ENCODE measurements at regions not wholly inside any gene's neighbourhood (a gene's known extent, or its start where the extent isn't known, plus 50 kb on each side); places are given as distances from the start of the nearest gene placed in this dataset.

DNA sequence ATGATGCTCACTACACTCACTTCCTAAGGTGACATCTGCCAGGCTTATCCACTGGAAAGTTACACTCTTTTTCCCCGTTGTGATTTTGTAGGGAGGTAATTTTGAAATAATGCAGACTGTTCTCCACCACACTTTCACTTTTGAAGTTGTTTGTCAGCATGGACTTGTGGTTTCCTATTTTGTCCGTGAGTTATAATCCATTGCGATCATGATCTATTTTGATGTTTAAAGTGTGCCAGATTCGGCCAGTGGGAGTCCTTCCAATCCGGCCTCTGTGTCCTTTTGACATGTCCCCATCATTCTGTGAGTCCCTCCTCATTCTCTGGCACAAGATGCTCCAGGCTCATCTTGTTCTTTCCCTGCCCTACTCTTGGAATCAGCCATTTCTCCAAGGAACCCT is 211.3 kb upstream of the KLF4 start:
- Histone ChIP-seq H3K9me3 (no peaks in the 10 kb centered on the region), H3K4me1 (peaks cover 0 to 15% (median 0%) of the 10 kb centered on the region in 4 donors), H3K4me3 (no peak overlapping the region), H3K36me3 (no peaks in the 10 kb centered on the region), H3K27ac (no peak overlapping the region), H3K27me3 (no peaks in the 10 kb centered on the region)
- DNase-seq = no peak
- 34 to 56% (median 51%) methylated on average over 5 of the region's 5 CpGs for WGBS, 5 donors
- intact Hi-C loops (cut with DNase I; ENCODE audit: low total_unique reads) = no loop called here
- TF ChIP-seq, protein P1, sequence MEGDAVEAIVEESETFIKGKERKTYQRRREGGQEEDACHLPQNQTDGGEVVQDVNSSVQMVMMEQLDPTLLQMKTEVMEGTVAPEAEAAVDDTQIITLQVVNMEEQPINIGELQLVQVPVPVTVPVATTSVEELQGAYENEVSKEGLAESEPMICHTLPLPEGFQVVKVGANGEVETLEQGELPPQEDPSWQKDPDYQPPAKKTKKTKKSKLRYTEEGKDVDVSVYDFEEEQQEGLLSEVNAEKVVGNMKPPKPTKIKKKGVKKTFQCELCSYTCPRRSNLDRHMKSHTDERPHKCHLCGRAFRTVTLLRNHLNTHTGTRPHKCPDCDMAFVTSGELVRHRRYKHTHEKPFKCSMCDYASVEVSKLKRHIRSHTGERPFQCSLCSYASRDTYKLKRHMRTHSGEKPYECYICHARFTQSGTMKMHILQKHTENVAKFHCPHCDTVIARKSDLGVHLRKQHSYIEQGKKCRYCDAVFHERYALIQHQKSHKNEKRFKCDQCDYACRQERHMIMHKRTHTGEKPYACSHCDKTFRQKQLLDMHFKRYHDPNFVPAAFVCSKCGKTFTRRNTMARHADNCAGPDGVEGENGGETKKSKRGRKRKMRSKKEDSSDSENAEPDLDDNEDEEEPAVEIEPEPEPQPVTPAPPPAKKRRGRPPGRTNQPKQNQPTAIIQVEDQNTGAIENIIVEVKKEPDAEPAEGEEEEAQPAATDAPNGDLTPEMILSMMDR (IDR thresholded peaks at IDR 0.05) = no peak
- no peak for TF ChIP-seq POLR2AphosphoS5 (IDR thresholded peaks at IDR 0.05)
- TF ChIP-seq EP300 (IDR thresholded peaks at IDR 0.05) = no peak
- no peak for TF ChIP-seq POLR2A (IDR thresholded peaks at IDR 0.05)

GRCh38 chr9:107699231-107699630 is 209.7 kb upstream of the KLF4 start:
- H3K4me1 ChIP-seq = peaks cover 0 to 15% (median 0%) of the 10 kb centered on the region in 4 donors
- DNase-seq = no peak
- H3K36me3 ChIP-seq = no peaks in the 10 kb centered on the region

DNA sequence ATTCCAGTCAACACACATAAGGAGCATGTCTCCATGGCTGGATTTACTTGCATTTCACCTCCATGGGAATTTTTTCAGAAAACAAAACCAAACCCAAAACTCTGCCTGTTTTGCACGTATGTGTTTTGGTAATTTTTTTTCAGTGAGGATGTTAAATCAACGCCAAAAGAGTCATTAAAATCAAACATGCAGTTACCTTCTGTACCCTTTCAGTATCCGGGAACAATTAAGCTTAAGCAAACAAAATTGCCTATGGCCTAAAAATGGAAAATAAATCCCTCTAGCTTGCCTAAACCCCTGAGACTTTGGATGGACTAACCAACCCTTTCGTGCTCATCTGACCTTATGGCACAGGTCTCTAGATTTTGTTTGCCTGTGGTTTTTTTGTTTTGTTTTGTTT is 209.2 kb upstream of the KLF4 start:
- Histone ChIP-seq H3K27me3 (no peaks in the 10 kb centered on the region), H3K9me3 (no peaks in the 10 kb centered on the region), H3K36me3 (no peaks in the 10 kb centered on the region), H3K4me1 (peaks cover 0 to 15% (median 0%) of the 10 kb centered on the region in 4 donors), H3K27ac (no peak overlapping the region), H3K4me3 (no peak overlapping the region)
- WGBS, 5 donors = 21 to 50% (median 32%) methylated on average over 4 of the region's 4 CpGs
- intact Hi-C loops (cut with DNase I; ENCODE audit: low total_unique reads) = no loop called here
- no peak for DNase-seq
- TF ChIP-seq, protein P1 (IDR thresholded peaks at IDR 0.05) = no peak
- no peak for TF ChIP-seq EP300 (IDR thresholded peaks at IDR 0.05)
- TF ChIP-seq POLR2AphosphoS5 (IDR thresholded peaks at IDR 0.05) = no peak
- TF ChIP-seq POLR2A (IDR thresholded peaks at IDR 0.05) = no peak

More at GRCh38 chr9:107699231-107699630, 209.7 kb upstream of the KLF4 start:
- H3K4me3 ChIP-seq = no peak overlapping the region
- no peaks in the 10 kb centered on the region for H3K9me3 ChIP-seq
- H3K27ac ChIP-seq = no peak overlapping the region
- TF ChIP-seq POLR2A (IDR thresholded peaks at IDR 0.05) = no peak
- no peak for TF ChIP-seq POLR2AphosphoS5 (IDR thresholded peaks at IDR 0.05)
- no peak for TF ChIP-seq EP300 (IDR thresholded peaks at IDR 0.05)
- TF ChIP-seq, protein P1 (IDR thresholded peaks at IDR 0.05) = no peak
- intact Hi-C loops (cut with DNase I; ENCODE audit: low total_unique reads) = no loop called here
- WGBS, 5 donors = 53 to 81% (median 67%) methylated on average over 6 of the region's 6 CpGs
- no peaks in the 10 kb centered on the region for H3K27me3 ChIP-seq

DNA sequence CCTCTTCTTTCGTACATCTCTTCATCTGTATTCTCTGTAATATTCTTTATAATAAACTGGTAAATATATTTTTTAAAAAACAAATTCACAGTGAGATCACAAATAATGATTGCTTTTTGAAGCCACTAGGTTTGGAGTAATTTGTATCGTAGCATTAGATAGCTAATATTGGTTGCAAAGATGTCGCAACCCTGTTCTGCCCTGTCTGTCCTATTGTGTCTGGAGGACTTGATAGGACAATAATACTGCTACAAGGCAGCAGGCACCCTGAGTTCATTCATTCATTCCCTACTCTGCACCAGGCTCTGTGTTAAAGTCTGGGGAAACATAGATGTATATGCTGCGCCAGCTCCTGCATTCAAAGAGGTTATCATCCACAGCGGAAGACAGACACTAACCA is 206.7 kb upstream of the KLF4 start:
- intact Hi-C loops (cut with DNase I; ENCODE audit: low total_unique reads) = no loop called here
- no peak overlapping the region for H3K4me3 ChIP-seq
- H3K27me3 ChIP-seq = no peaks in the 10 kb centered on the region
- no peak overlapping the region for H3K27ac ChIP-seq
- no peak for DNase-seq
- TF ChIP-seq, protein P1 (IDR thresholded peaks at IDR 0.05) = no peak
- TF ChIP-seq POLR2AphosphoS5 (IDR thresholded peaks at IDR 0.05) = no peak
- TF ChIP-seq EP300 (IDR thresholded peaks at IDR 0.05) = no peak
- TF ChIP-seq POLR2A (IDR thresholded peaks at IDR 0.05) = no peak
- peaks cover 0 to 15% (median 0%) of the 10 kb centered on the region in 4 donors for H3K4me1 ChIP-seq
- 87 to 98% (median 95%) methylated on average over 5 of the region's 5 CpGs for WGBS, 5 donors
- H3K36me3 ChIP-seq = no peaks in the 10 kb centered on the region
- H3K9me3 ChIP-seq = no peaks in the 10 kb centered on the region
